ENCODE measurements at regions not wholly inside any gene's neighbourhood (a gene's known extent, or its start where the extent isn't known, plus 50 kb on each side); places are given as distances from the start of the nearest gene placed in this dataset.

GRCh38 chr3:118740722-118741290 lies 293.8 kb downstream of the IGSF11 start:
- H3K4me1 ChIP-seq (replicated peaks), result no peaks in the 10 kb centered on the region
- no peak overlapping the region for H3K27ac ChIP-seq
- intact Hi-C loops (cut with DNase I), result no loop called here

GRCh38 chr3:118742760-118743159 lies 291.9 kb downstream of the IGSF11 start:
- Histone ChIP-seq H3K9me3 (no peaks in the 10 kb centered on the region), H3K4me1 (replicated peaks) (no peaks in the 10 kb centered on the region), H3K36me3 (no peaks in the 10 kb centered on the region), H3K27me3 (replicated peaks; ENCODE audit: insufficient read depth) (no peaks in the 10 kb centered on the region), H3K4me3 (no peak overlapping the region), H3K27ac (no peak overlapping the region)
- 80% methylated on average over 2 of the region's 2 CpGs for WGBS
- TF ChIP-seq POLR2AphosphoS5 (IDR thresholded peaks at IDR 0.05) (no peak), CTCF (IDR thresholded peaks at IDR 0.05) (no peak), POLR2A (IDR thresholded peaks at IDR 0.05) (no peak)
- no peak for DNase-seq (ENCODE audit: low spot score)
- intact Hi-C loops (cut with DNase I), result no loop called here

More at GRCh38 chr3:118740722-118741290, 293.8 kb downstream of the IGSF11 start:
- H3K27me3 ChIP-seq (replicated peaks; ENCODE audit: insufficient read depth), result no peaks in the 10 kb centered on the region
- TF ChIP-seq CTCF (IDR thresholded peaks at IDR 0.05) (no peak), POLR2A (IDR thresholded peaks at IDR 0.05) (no peak), POLR2AphosphoS5 (IDR thresholded peaks at IDR 0.05) (no peak)
- WGBS, result 93% methylated on average over 2 of the region's 2 CpGs
- no peaks in the 10 kb centered on the region for H3K36me3 ChIP-seq
- H3K9me3 ChIP-seq, result no peaks in the 10 kb centered on the region
- DNase-seq (ENCODE audit: low spot score), result no peak
- H3K4me3 ChIP-seq, result no peak overlapping the region

DNA sequence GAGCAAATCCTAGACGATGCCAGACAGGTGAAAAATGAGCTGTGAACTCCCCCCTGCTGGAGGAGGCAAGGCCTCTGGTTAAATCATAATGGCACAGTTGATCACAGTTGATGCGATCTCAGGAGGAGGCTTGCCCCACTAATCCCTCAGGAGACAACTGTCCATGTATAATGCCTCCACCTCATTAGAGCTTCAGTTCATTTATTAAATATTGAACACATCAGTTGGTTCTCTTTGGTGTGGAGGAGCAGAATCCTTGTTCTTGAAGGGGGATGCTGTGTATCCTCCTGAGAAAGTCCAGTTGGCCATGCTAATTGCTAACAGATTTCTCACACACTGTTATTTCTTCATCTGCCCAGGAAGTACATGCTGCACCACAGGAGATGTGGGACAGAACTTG lies 290.5 kb downstream of the IGSF11 start:
- intact Hi-C loops (cut with DNase I), result no loop called here
- no peaks in the 10 kb centered on the region for H3K4me1 ChIP-seq (replicated peaks)
- no peaks in the 10 kb centered on the region for H3K36me3 ChIP-seq
- TF ChIP-seq POLR2AphosphoS5 (IDR thresholded peaks at IDR 0.05), result no peak
- TF ChIP-seq POLR2A (IDR thresholded peaks at IDR 0.05), result no peak
- no peak for TF ChIP-seq CTCF (IDR thresholded peaks at IDR 0.05)
- H3K27ac ChIP-seq, result no peak overlapping the region
- WGBS, result 95% methylated on average over 2 of the region's 2 CpGs
- H3K9me3 ChIP-seq, result no peaks in the 10 kb centered on the region
- H3K4me3 ChIP-seq, result no peak overlapping the region
- no peaks in the 10 kb centered on the region for H3K27me3 ChIP-seq (replicated peaks; ENCODE audit: insufficient read depth)
- DNase-seq (ENCODE audit: low spot score), result no peak

DNA sequence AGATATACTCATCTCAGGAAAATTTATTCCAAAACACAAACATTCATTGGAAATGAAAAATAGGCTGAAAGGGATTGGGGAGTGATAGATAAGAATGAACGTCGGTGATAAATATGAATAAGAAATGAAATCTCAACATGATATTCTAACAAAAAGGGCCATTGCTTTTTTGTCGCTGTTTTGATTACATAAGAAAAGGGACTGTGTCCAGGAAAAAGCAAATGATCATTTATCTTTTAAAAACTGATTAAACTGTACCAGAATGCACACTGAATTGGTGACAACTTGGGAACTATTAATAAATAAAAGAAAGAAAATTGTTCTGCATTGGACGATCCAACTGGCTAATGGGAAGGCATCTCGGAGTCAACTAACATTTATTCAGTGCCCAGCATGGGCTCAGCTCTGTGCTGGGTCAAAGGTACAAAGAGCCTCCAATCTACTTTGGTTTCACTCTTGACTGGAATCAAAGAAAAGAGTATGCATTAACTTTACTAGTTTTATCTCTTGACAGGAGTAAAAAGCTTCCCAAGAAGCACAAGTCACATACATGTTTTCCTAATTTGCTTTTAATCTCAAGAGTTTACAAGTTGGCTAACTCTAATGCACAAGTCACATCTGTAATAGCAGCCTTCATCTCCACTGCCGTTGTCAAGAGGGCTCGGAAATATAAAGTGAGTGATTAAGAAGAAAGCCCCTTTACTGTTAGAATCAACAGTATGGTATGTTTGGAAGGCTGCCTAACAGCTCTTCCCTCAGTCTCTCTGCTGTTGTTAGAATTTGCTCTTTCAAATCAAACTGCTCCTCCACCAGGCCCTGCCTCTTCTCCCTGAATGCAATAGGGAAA lies 280.0 kb downstream of the IGSF11 start:
- 65% methylated on average over 7 of the region's 7 CpGs for WGBS
- Histone ChIP-seq H3K27ac (no peak overlapping the region), H3K4me3 (no peak overlapping the region), H3K9me3 (no peaks in the 10 kb centered on the region), H3K27me3 (replicated peaks; ENCODE audit: insufficient read depth) (no peaks in the 10 kb centered on the region), H3K36me3 (no peaks in the 10 kb centered on the region), H3K4me1 (replicated peaks) (no peaks in the 10 kb centered on the region)
- no peak for DNase-seq (ENCODE audit: low spot score)
- intact Hi-C loops (cut with DNase I), result no loop called here
- TF ChIP-seq POLR2A (IDR thresholded peaks at IDR 0.05) (no peak), POLR2AphosphoS5 (IDR thresholded peaks at IDR 0.05) (no peak), CTCF (IDR thresholded peaks at IDR 0.05) (no peak)

All from prostate gland (tissue), 2 donors.